Stomach smooth muscle (tissue), 2 donors: ENCODE measurements at regions not wholly inside any gene's neighbourhood (a gene's known extent, or its start where the extent isn't known, plus 50 kb on each side); places are given as distances from the start of the nearest gene placed in this dataset.

ENCODE experiments used
- H3K27ac ChIP-seq: one replicate; pipeline ENCODE4 v1.7.0; 2013; ENCODE audit warnings: mild to moderate bottlenecking, low read length, inconsistent platforms
- H3K27me3 ChIP-seq, 2 donors: one replicate each; pipeline ENCODE4 v1.7.0; 2013; ENCODE audit warnings: low read length in 2 of 2; ENCODE audit not compliant: insufficient read depth in 2 of 2, control insufficient read depth in 1 of 2
- H3K36me3 ChIP-seq, 2 donors: one replicate each; pipeline ENCODE4 v1.7.0; 2013; ENCODE audit warnings: low read length in 2 of 2; ENCODE audit not compliant: control insufficient read depth in 2 of 2, insufficient read depth in 2 of 2
- H3K4me1 ChIP-seq: one replicate; pipeline ENCODE4 v1.7.0; 2013; ENCODE audit warnings: low read length; ENCODE audit not compliant: control insufficient read depth, insufficient read depth
- H3K4me3 ChIP-seq, 2 donors: one replicate each; pipeline ENCODE4 v1.7.0; 2013; ENCODE audit warnings: low read length in 2 of 2
- H3K9ac ChIP-seq, 2 donors: one replicate each; pipeline ENCODE4 v1.7.0; 2013; ENCODE audit warnings: low read length in 2 of 2, mild to moderate bottlenecking in 1 of 2
- H3K9me3 ChIP-seq, 2 donors: one replicate each; pipeline ENCODE4 v1.7.0; 2013; ENCODE audit warnings: low read length in 2 of 2; ENCODE audit not compliant: control insufficient read depth in 2 of 2
- donor health status: healthy.
- donor health status: Pancreatic carcinoma.

DNA sequence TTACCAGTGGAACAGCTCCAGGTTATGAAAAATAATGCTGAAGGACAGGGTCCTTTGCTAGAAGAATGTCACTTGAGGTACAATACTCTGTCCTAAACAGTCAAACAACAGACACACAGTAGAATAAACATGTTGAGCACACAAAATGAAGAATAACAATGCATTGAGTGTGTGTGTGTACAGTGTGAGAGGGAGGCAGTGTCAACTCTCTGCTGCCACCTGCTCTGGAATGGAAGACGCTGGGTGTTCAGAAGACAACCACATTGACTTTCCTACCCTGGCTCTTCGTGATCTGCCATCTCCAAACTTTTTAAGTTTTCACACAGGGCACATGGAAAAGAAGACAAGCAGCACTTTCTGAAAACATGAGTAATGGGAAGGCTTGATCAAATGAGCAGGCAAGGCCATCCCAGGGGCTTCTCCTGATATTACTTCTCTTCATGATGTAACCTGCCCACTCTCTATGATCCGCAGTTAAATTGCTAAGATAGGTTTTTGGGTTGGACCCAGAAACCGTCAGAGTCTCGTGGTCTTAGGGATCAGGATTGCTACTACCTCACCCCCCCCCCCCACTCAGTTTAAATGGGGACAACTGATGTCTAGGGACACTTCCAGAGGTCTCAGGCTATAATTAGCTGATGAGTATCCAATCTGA is 533.2 kb upstream of the TNP1 start:
- Histone ChIP-seq H3K4me1 (peaks cover 23% of the 10 kb centered on the region), H3K9ac (no peak overlapping the region), H3K9me3 (no peaks in the 10 kb centered on the region), H3K36me3 (no peaks in the 10 kb centered on the region), H3K4me3 (peak overlapping the region in 1 of 2 donors; percentile 22), H3K27ac (peak overlapping the region; percentile 53), H3K27me3 (no peaks in the 10 kb centered on the region)

DNA sequence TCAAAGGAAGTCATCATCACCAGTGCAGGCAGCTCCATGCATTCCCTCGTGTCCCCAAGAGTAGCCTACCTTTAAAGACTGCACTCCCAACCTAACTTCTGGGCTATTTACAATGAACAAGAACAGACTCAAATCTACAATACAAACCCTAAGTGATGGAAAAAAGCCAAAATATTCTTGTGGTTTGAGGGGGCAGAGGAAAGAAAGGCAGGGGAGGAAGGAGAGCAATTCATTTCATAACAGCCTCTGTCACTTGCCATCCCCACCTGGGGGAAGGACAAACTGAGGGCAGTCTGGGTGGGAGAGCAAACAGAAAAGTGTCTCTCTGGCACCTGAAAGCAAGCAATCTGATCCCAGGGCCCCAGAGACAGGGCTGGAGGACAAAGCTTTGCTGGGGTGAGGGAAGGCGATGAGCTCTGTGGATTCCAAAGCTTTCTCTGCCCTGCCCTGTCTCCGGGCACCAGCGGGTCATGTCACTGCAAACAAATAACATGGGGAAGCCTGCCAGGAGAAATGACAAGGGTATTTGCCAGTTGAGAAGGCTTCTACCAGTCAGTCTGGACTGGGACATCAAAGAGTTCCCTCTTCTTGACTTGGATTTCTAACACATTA is 528.0 kb upstream of the TNP1 start:
- Histone ChIP-seq H3K27me3 (no peaks in the 10 kb centered on the region), H3K9ac (no peak overlapping the region), H3K9me3 (no peaks in the 10 kb centered on the region), H3K4me3 (no peak overlapping the region), H3K36me3 (no peaks in the 10 kb centered on the region), H3K27ac (no peak overlapping the region), H3K4me1 (peaks cover 11% of the 10 kb centered on the region)

DNA sequence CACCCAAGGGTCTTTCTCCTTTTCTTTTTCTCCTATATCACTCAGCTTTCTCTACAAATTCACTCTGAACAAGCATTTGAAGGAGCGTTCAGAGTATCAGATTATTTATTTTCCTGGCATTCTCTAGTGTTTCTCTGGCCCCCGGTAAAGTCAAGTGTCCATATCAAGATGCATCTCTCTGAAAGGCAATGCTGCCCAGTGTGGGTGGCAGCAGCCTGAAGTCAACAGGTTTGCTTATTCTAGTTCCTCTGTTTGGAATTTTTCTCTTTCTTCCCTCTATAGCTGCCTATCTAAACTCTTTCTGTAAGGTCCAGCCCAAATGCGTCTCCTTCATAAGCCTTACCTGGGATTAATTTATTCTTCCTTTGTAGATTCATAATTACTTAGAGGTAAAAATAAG is 526.2 kb upstream of the TNP1 start:
- Histone ChIP-seq H3K9ac (no peak overlapping the region), H3K27ac (no peak overlapping the region), H3K9me3 (no peaks in the 10 kb centered on the region), H3K36me3 (no peaks in the 10 kb centered on the region), H3K4me3 (no peak overlapping the region), H3K4me1 (peaks cover 11% of the 10 kb centered on the region), H3K27me3 (no peaks in the 10 kb centered on the region)

DNA sequence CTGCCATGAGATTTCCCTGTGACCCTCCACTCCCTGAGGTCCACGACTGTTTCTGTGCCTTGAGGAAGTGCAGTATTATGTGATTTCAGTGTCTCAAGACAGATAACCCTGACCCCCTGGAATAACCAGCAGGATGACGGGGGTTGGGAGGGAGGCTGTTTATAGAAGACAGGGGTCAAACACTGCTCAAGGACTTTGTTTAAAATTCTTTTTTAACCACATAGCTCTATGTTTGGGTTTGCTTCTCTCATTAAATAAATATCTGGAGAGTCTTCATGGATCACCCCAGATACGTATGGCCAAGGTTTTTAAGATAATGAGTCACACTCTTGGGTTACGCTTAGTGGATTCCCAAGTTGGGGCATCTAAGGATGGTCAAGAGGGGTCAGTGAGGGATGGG is 523.8 kb upstream of the TNP1 start:
- Histone ChIP-seq H3K4me3 (no peak overlapping the region), H3K27ac (peak overlapping the region; percentile 6)

DNA sequence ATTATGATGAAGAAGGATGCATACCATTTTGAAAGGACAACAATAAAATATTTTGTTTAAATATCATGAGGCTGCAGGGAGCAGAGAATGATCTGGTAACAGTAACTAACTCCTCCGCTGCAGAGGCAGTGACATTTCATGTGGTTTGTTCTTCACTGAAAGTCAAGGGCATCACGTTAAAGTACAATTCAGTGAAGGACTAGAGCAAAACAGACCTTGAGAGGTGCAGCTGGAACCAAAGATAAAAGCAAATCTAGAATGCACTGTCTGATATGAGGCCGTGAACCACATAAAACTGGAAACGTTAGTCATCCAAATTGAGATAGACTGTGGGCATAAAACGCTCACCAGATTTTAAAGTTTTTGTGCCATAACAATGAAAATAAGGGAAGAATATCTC is 522.9 kb upstream of the TNP1 start:
- Histone ChIP-seq H3K9ac (no peak overlapping the region), H3K4me1 (peaks cover 16% of the 10 kb centered on the region), H3K36me3 (no peaks in the 10 kb centered on the region), H3K27me3 (no peaks in the 10 kb centered on the region), H3K9me3 (no peaks in the 10 kb centered on the region), H3K4me3 (no peak overlapping the region), H3K27ac (no peak overlapping the region)

More for the DNA sequence above, 523.8 kb upstream of the TNP1 start:
- Histone ChIP-seq H3K9me3 (no peaks in the 10 kb centered on the region), H3K27me3 (no peaks in the 10 kb centered on the region), H3K36me3 (no peaks in the 10 kb centered on the region), H3K4me1 (peaks cover 18% of the 10 kb centered on the region), H3K9ac (no peak overlapping the region)

DNA sequence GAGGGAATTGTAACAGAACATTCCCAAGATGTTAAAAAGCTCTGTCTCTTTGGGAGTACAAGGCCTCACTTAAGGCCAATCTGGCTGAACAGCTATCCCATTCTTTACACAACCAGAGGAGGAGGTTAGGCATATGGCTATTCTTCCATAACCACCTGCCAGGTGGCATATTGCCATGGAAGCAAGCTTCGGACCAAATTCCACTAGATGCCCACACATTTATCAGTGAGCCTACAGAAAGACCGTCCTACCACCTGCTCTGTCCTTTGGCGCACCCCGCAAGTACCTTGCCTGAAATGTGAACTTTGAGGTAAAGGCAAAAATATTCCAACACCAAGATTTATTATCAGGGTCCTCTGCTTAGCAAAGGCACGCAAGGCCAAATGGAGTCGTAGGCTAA is 519.9 kb upstream of the TNP1 start:
- H3K9me3 ChIP-seq: no peaks in the 10 kb centered on the region
- H3K27ac ChIP-seq: no peak overlapping the region
- H3K9ac ChIP-seq: no peak overlapping the region
- no peaks in the 10 kb centered on the region for H3K36me3 ChIP-seq
- H3K4me1 ChIP-seq: peaks cover 13% of the 10 kb centered on the region
- no peak overlapping the region for H3K4me3 ChIP-seq
- no peaks in the 10 kb centered on the region for H3K27me3 ChIP-seq

DNA sequence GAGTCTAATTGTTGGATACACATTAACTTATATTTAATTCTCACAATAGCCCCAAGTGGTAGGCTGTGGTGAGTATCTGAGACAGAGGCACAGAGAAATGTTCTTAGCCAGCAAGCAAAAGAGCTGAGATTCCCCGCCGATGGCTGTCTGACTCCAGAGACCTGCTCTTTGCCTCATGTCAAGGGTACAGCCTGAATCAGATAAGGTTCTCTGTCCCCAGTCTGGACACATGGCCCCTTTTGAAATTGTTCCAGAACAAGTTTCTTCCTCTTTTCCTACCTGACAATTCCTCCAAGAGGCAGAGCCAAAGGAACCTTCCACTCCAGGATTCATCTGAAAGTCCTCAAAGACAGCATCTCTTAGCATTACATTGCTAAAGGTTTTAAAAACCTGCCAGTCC is 512.9 kb upstream of the TNP1 start:
- Histone ChIP-seq H3K9ac (no peak overlapping the region), H3K27me3 (no peaks in the 10 kb centered on the region), H3K36me3 (no peaks in the 10 kb centered on the region), H3K4me3 (no peak overlapping the region), H3K4me1 (peaks cover 22% of the 10 kb centered on the region), H3K27ac (peak overlapping the region; percentile 53), H3K9me3 (no peaks in the 10 kb centered on the region)

DNA sequence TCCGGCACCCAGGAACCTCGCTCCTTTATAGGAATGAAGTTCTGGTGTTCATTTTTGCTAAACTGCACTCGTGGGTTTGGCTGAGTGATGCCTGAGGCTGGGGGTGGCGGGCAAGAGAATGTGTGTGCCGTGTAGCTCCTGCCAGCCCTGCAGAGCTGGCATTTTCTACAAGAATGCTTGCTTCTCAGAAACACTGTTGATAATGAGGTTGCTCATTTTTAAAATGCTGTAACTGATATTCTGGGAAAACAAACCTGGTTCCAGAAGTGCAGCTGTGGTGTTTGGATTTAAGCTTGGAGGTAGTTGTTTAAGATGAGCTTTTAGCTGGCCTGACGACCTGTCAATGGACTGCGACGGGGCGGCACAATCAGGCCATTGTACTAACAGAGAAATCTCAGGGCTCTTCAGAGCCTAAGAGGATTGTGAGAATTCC is 511.9 kb upstream of the TNP1 start:
- peak overlapping the region; percentile 53 for H3K27ac ChIP-seq
- no peak overlapping the region for H3K9ac ChIP-seq
- no peak overlapping the region for H3K4me3 ChIP-seq

DNA sequence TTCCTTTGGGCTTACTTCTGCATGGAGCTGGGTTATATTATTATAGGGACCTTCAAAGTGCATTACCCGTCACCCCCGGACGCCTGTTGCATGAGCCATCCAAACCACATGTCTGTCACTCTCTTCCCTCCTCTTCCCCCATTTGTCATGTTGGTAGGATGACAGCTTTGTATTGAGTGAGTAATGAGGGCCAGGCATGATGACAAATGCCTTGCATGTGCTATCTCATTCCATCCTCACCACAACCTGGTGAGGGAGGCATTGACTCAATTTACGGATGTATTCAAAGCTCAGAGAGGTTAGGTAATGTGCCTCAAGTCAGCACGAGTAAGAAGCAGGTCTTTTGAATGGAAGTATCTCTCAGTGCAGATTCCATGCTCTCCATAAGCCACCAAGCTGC is 510.5 kb upstream of the TNP1 start:
- Histone ChIP-seq H3K27ac (no peak overlapping the region), H3K9ac (no peak overlapping the region), H3K9me3 (no peaks in the 10 kb centered on the region), H3K36me3 (no peaks in the 10 kb centered on the region), H3K27me3 (no peaks in the 10 kb centered on the region), H3K4me3 (no peak overlapping the region), H3K4me1 (peaks cover 24% of the 10 kb centered on the region)

More for the DNA sequence above, 511.9 kb upstream of the TNP1 start:
- H3K27me3 ChIP-seq: no peaks in the 10 kb centered on the region
- H3K36me3 ChIP-seq: no peaks in the 10 kb centered on the region
- H3K9me3 ChIP-seq: no peaks in the 10 kb centered on the region
- H3K4me1 ChIP-seq: peaks cover 24% of the 10 kb centered on the region

DNA sequence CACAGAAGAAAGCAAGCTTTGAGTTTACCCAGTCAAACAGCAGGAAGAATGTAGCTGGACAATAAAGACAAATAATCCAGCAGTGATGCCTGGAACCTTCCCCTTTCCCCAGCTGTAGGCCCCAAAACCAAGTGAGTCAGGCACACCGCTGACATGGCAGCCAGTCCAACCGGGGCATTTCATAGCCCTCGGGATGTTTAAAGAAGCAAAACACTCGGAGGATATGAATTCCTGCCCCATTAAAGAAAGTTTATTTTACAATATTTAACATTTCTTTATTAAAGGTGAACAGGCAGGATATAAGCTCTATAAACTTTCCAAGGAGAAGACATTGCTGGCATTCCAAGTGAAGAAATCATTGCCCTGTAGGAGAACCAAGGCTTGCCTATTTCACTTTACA is 507.6 kb upstream of the TNP1 start:
- Histone ChIP-seq H3K9me3 (no peaks in the 10 kb centered on the region), H3K4me3 (no peak overlapping the region), H3K36me3 (no peaks in the 10 kb centered on the region), H3K9ac (no peak overlapping the region), H3K4me1 (peaks cover 24% of the 10 kb centered on the region), H3K27ac (peak overlapping the region; percentile 24), H3K27me3 (no peaks in the 10 kb centered on the region)

DNA sequence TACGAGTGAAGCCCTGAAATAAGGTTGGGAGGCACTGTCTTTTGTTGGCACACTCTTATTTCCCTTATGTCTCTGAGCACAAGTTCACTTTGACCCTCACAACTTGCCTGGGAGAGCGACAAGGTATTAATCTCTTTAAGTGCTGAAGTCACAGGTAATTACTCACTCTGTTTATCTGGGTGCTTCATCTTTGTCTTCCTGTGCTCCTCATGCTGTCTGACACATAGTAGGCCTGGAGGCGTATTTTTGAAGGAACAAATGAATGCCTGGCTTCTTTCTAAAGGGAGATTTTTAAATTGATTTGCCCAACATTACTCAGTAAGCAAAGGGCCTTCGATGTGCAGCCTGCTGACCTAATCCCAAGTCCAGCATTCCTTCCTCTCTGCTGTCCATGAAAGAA is 507.1 kb upstream of the TNP1 start:
- peak overlapping the region; percentile 24 for H3K27ac ChIP-seq
- no peaks in the 10 kb centered on the region for H3K27me3 ChIP-seq
- no peak overlapping the region for H3K4me3 ChIP-seq
- peaks cover 24% of the 10 kb centered on the region for H3K4me1 ChIP-seq
- no peaks in the 10 kb centered on the region for H3K36me3 ChIP-seq
- no peaks in the 10 kb centered on the region for H3K9me3 ChIP-seq
- no peak overlapping the region for H3K9ac ChIP-seq
